ENCODE measurements at regions not wholly inside any gene's neighbourhood (a gene's known extent, or its start where the extent isn't known, plus 50 kb on each side); places are given as distances from the start of the nearest gene placed in this dataset.

GRCh38 chr16:55076053-55076452 is 145.4 kb downstream of the IRX5 start:
- DNase-seq (ENCODE audit: low spot score), result no peak
- H3K9me3 ChIP-seq, result no peaks in the 10 kb centered on the region
- TF ChIP-seq, protein P1, sequence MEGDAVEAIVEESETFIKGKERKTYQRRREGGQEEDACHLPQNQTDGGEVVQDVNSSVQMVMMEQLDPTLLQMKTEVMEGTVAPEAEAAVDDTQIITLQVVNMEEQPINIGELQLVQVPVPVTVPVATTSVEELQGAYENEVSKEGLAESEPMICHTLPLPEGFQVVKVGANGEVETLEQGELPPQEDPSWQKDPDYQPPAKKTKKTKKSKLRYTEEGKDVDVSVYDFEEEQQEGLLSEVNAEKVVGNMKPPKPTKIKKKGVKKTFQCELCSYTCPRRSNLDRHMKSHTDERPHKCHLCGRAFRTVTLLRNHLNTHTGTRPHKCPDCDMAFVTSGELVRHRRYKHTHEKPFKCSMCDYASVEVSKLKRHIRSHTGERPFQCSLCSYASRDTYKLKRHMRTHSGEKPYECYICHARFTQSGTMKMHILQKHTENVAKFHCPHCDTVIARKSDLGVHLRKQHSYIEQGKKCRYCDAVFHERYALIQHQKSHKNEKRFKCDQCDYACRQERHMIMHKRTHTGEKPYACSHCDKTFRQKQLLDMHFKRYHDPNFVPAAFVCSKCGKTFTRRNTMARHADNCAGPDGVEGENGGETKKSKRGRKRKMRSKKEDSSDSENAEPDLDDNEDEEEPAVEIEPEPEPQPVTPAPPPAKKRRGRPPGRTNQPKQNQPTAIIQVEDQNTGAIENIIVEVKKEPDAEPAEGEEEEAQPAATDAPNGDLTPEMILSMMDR (IDR thresholded peaks at IDR 0.05), result no peak
- H3K4me3 ChIP-seq, result no peak overlapping the region
- no peak overlapping the region for H3K27ac ChIP-seq
- H3K27me3 ChIP-seq (replicated peaks; ENCODE audit: insufficient read depth), result no peaks in the 10 kb centered on the region
- no peaks in the 10 kb centered on the region for H3K36me3 ChIP-seq
- no peak for ATAC-seq (ENCODE audit: insufficient number of reproducible peaks, low FRiP score, low read depth)
- no peaks in the 10 kb centered on the region for H3K4me1 ChIP-seq (ENCODE audit: control insufficient read depth in 1 of 2, low read depth in 2 of 2)

DNA sequence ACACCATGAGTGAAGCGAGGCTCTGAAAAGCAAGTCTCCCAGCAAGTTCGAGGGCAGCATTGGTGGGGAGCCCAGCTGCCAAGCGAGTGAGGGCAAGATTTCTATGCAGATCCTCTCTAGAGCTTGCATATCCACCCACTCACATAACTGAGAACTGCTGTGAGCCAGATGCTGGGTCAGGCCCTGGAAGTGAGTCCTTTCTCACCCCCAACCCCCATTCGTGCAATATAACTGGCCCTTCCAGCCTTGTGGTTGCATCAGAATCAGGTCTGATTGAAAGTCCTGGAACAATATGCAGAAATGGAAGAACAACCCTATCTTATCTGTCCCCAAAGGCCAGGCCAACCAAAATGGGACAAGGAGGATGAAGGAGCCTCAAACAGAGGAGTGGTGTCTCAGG is 146.6 kb downstream of the IRX5 start:
- ATAC-seq (ENCODE audit: insufficient number of reproducible peaks, low FRiP score, low read depth) (no peak), DNase-seq (ENCODE audit: low spot score) (no peak)
- no peak overlapping the region for H3K4me3 ChIP-seq
- no peak overlapping the region for H3K27ac ChIP-seq
- H3K4me1 ChIP-seq (ENCODE audit: control insufficient read depth in 1 of 2, low read depth in 2 of 2), result peaks cover 0 to 5% of the 10 kb centered on the region in 2 donors
- H3K9me3 ChIP-seq, result no peaks in the 10 kb centered on the region
- TF ChIP-seq, protein P1 (IDR thresholded peaks at IDR 0.05), result no peak
- H3K27me3 ChIP-seq (replicated peaks; ENCODE audit: insufficient read depth), result no peaks in the 10 kb centered on the region
- H3K36me3 ChIP-seq, result no peaks in the 10 kb centered on the region

DNA sequence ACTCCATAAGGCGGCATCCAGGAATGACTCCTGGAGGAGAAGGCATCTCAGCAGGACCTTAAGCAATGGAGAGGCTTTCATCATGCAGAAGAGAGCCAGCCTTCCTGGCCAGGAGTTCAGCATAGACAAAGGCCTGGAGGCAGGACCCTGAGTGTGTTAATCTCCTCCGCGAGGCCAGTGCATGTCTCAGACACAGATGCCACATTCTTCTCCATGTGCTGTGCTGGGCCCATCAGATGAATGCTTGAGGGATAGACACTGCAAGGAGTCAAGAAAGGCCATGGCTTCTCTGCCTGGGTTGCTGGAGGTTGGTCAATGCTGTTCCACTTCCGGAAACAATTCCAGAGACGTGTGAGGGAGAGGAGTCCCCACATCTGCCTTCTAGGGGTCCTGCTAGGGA is 147.5 kb downstream of the IRX5 start:
- no peak overlapping the region for H3K4me3 ChIP-seq
- no peaks in the 10 kb centered on the region for H3K9me3 ChIP-seq
- H3K36me3 ChIP-seq, result no peaks in the 10 kb centered on the region
- H3K27me3 ChIP-seq (replicated peaks; ENCODE audit: insufficient read depth), result no peaks in the 10 kb centered on the region
- TF ChIP-seq, protein P1 (IDR thresholded peaks at IDR 0.05), result no peak
- peaks cover 0 to 6% of the 10 kb centered on the region in 2 donors for H3K4me1 ChIP-seq (ENCODE audit: control insufficient read depth in 1 of 2, low read depth in 2 of 2)
- ATAC-seq (ENCODE audit: insufficient number of reproducible peaks, low FRiP score, low read depth) (no peak), DNase-seq (ENCODE audit: low spot score) (no peak)
- no peak overlapping the region for H3K27ac ChIP-seq

GRCh38 chr16:55078699-55079410 is 148.2 kb downstream of the IRX5 start:
- Histone ChIP-seq H3K36me3 (no peaks in the 10 kb centered on the region), H3K9me3 (no peaks in the 10 kb centered on the region), H3K27ac (no peak overlapping the region), H3K27me3 (replicated peaks; ENCODE audit: insufficient read depth) (no peaks in the 10 kb centered on the region), H3K4me1 (ENCODE audit: control insufficient read depth in 1 of 2, low read depth in 2 of 2) (peaks cover 0 to 6% of the 10 kb centered on the region in 2 donors), H3K4me3 (no peak overlapping the region)
- TF ChIP-seq, protein P1 (IDR thresholded peaks at IDR 0.05), result no peak
- ATAC-seq (ENCODE audit: insufficient number of reproducible peaks, low FRiP score, low read depth) (no peak), DNase-seq (ENCODE audit: low spot score) (no peak)

GRCh38 chr16:55081622-55082590 is 151.2 kb downstream of the IRX5 start:
- Histone ChIP-seq H3K4me1 (ENCODE audit: control insufficient read depth in 1 of 2, low read depth in 2 of 2) (peaks cover 0 to 6% of the 10 kb centered on the region in 2 donors), H3K36me3 (no peaks in the 10 kb centered on the region), H3K9me3 (no peaks in the 10 kb centered on the region), H3K27ac (no peak overlapping the region), H3K27me3 (replicated peaks; ENCODE audit: insufficient read depth) (no peaks in the 10 kb centered on the region), H3K4me3 (peak overlapping the region; percentile 50)
- no peak for DNase-seq (ENCODE audit: low spot score)
- ATAC-seq (ENCODE audit: insufficient number of reproducible peaks, low FRiP score, low read depth), result no peak
- TF ChIP-seq, protein P1 (IDR thresholded peaks at IDR 0.05), result no peak

All from thoracic aorta (tissue), 2 donors.